ENCODE measurements at regions not wholly inside any gene's neighbourhood (a gene's known extent, or its start where the extent isn't known, plus 50 kb on each side); places are given as distances from the start of the nearest gene placed in this dataset.
"Not testable (repeated sequence)": the region's sequence is repeated elsewhere in the genome, so short reads cannot be mapped to it uniquely, and the experiment has no call there.

- TF ChIP-seq POLR2AphosphoS5 (IDR thresholded peaks at IDR 0.05) (no peak), EP300 (IDR thresholded peaks at IDR 0.05) (no peak), POLR2A (IDR thresholded peaks at IDR 0.05) (no peak)
- no peak overlapping the region for H3K4me3 ChIP-seq
- 61% methylated on average over 3 of the region's 3 CpGs for WGBS
- no peaks in the 10 kb centered on the region for H3K4me1 ChIP-seq
- no peak for DNase-seq (ENCODE audit: low spot score in 2 of 2)
- H3K27me3 ChIP-seq: no peaks in the 10 kb centered on the region
- no peak overlapping the region for H3K27ac ChIP-seq
- H3K36me3 ChIP-seq: no peaks in the 10 kb centered on the region
- no peaks in the 10 kb centered on the region for H3K9me3 ChIP-seq
These were observed 125.1 kb upstream of the FUNDC1 start for GRCh38 chrX:44667771-44668170.

- not testable (repeated sequence) for H3K4me3 ChIP-seq; H3K27ac ChIP-seq; H3K36me3 ChIP-seq; DNase-seq (ENCODE audit: low spot score in 2 of 2); H3K9me3 ChIP-seq; H3K4me1 ChIP-seq; H3K27me3 ChIP-seq
- WGBS: 88% methylated on average over 5 of the region's 5 CpGs
These were observed 115.1 kb upstream of the FUNDC1 start for GRCh38 chrX:44657718-44658246.

GRCh38 chrX:44651358-44651757 is 108.7 kb upstream of the FUNDC1 start:
- Histone ChIP-seq H3K4me3 (no peak overlapping the region), H3K27ac (no peak overlapping the region), H3K27me3 (no peaks in the 10 kb centered on the region), H3K9me3 (no peaks in the 10 kb centered on the region), H3K36me3 (no peaks in the 10 kb centered on the region), H3K4me1 (no peaks in the 10 kb centered on the region)
- DNase-seq (ENCODE audit: low spot score in 2 of 2): no peak
- 16% methylated on average over 2 of the region's 2 CpGs for WGBS
- TF ChIP-seq CTCF (IDR thresholded peaks at IDR 0.05): no peak
- TF ChIP-seq EP300 (IDR thresholded peaks at IDR 0.05): no peak
- TF ChIP-seq POLR2AphosphoS5 (IDR thresholded peaks at IDR 0.05): no peak
- no peak for TF ChIP-seq POLR2A (IDR thresholded peaks at IDR 0.05)

- no peaks in the 10 kb centered on the region for H3K4me1 ChIP-seq
- H3K27me3 ChIP-seq: no peaks in the 10 kb centered on the region
- no peak overlapping the region for H3K27ac ChIP-seq
- H3K4me3 ChIP-seq: no peak overlapping the region
- no peaks in the 10 kb centered on the region for H3K9me3 ChIP-seq
- H3K36me3 ChIP-seq: no peaks in the 10 kb centered on the region
- 74% methylated on average over 5 of the region's 5 CpGs for WGBS
- TF ChIP-seq CTCF (IDR thresholded peaks at IDR 0.05) (no peak), POLR2AphosphoS5 (IDR thresholded peaks at IDR 0.05) (no peak), POLR2A (IDR thresholded peaks at IDR 0.05) (no peak), EP300 (IDR thresholded peaks at IDR 0.05) (no peak)
- no peak for DNase-seq (ENCODE audit: low spot score in 2 of 2)
These were observed 101.1 kb upstream of the FUNDC1 start for GRCh38 chrX:44643723-44644122.

- no peaks in the 10 kb centered on the region for H3K36me3 ChIP-seq
- no peak for DNase-seq (ENCODE audit: low spot score in 2 of 2)
- TF ChIP-seq POLR2A (IDR thresholded peaks at IDR 0.05) (no peak), POLR2AphosphoS5 (IDR thresholded peaks at IDR 0.05) (no peak), EP300 (IDR thresholded peaks at IDR 0.05) (no peak), CTCF (IDR thresholded peaks at IDR 0.05) (no peak)
- no peaks in the 10 kb centered on the region for H3K4me1 ChIP-seq
- 69% methylated on average over 1 of the region's 1 CpG for whole genome bisulfite sequencing
- H3K9me3 ChIP-seq: no peaks in the 10 kb centered on the region
- no peak overlapping the region for H3K4me3 ChIP-seq
- no peak overlapping the region for H3K27ac ChIP-seq
- H3K27me3 ChIP-seq: no peaks in the 10 kb centered on the region
These were observed 94.6 kb upstream of the FUNDC1 start for GRCh38 chrX:44637282-44637681.

- no peaks in the 10 kb centered on the region for H3K27me3 ChIP-seq
- TF ChIP-seq POLR2A (IDR thresholded peaks at IDR 0.05): no peak
- no peak for TF ChIP-seq EP300 (IDR thresholded peaks at IDR 0.05)
- no peak for TF ChIP-seq CTCF (IDR thresholded peaks at IDR 0.05)
- no peak for TF ChIP-seq POLR2AphosphoS5 (IDR thresholded peaks at IDR 0.05)
- no peaks in the 10 kb centered on the region for H3K36me3 ChIP-seq
- 55% methylated on average over 4 of the region's 4 CpGs for WGBS
- DNase-seq (ENCODE audit: low spot score in 2 of 2): no peak
- H3K4me1 ChIP-seq: no peaks in the 10 kb centered on the region
- no peak overlapping the region for H3K27ac ChIP-seq
- H3K9me3 ChIP-seq: no peaks in the 10 kb centered on the region
- no peak overlapping the region for H3K4me3 ChIP-seq
These were observed 78.4 kb upstream of the FUNDC1 start for GRCh38 chrX:44621078-44621477.

All from suprapubic skin (tissue), 4 donors.